Upper lobe of left lung (tissue), 6 donors: ENCODE measurements at regions not wholly inside any gene's neighbourhood (a gene's known extent, or its start where the extent isn't known, plus 50 kb on each side); places are given as distances from the start of the nearest gene placed in this dataset.

Experiments
- ATAC-seq, 2 donors: fragments of 200-7000 bp; cut with Tn5 transposase; one replicate each; pipeline ENCODE4 v1.9.1; 2022; ENCODE audit warnings: mild to moderate bottlenecking in 2 of 2, moderate library complexity in 2 of 2; ENCODE audit not compliant: low FRiP score in 2 of 2
- DNase-seq, 2 donors: peaks; one replicate each; pipeline ENCODE4 v3.0.0-alpha.2; 2019 to 2020
- H3K27ac ChIP-seq, 4 donors: fragments of 200-600 bp; sonication (generic); one replicate each; pipeline ENCODE4 v1.5.1; 2016 to 2019
- H3K27me3 ChIP-seq, 4 donors: fragments of 200-600 bp; sonication (generic); one replicate each; pipeline ENCODE4 v1.5.1; 2017 to 2019
- H3K36me3 ChIP-seq, 4 donors: fragments of 200-600 bp; sonication (generic); one replicate each; pipeline ENCODE4 v1.5.1; 2016 to 2019
- H3K4me1 ChIP-seq, 4 donors: fragments of 200-600 bp; sonication (generic); one replicate each; pipeline ENCODE4 v1.5.1; 2018 to 2019
- H3K4me3 ChIP-seq, 4 donors: fragments of 200-600 bp; sonication (generic); one replicate each; pipeline ENCODE4 v1.5.1; 2017 to 2019; ENCODE audit warnings: mild to moderate bottlenecking in 2 of 4, moderate library complexity in 1 of 4
- H3K9me3 ChIP-seq, 4 donors: fragments of 200-600 bp; sonication (generic); one replicate each; pipeline ENCODE4 v1.5.1; 2018 to 2019
- CTCF ChIP-seq, 6 experiments: fragments of 450-650 bp in 4 of 6; fragments of 200-600 bp in 2 of 6; sonication (generic) in 2 of 6; IDR thresholded peaks; one replicate each; pipeline ENCODE4 v1.5.1; 2016 to 2019; ENCODE audit warnings: antibody characterized with exemption in 6 of 6
- EP300 ChIP-seq, 4 donors: sonication (generic); formaldehyde crosslinking; IDR thresholded peaks; one replicate each; pipeline ENCODE4 v1.5.1; 2017; ENCODE audit warnings: antibody characterized with exemption in 4 of 4, control low read depth in 2 of 4
- POLR2A ChIP-seq, 4 donors: fragments of 450-650 bp; IDR thresholded peaks; one replicate each; pipeline ENCODE4 v1.5.1; 2016 to 2017; ENCODE audit warnings: antibody characterized with exemption in 4 of 4, mild to moderate bottlenecking in 2 of 4
- POLR2AphosphoS5 ChIP-seq, 2 donors: sonication (generic); formaldehyde crosslinking; IDR thresholded peaks; one replicate each; pipeline ENCODE4 v1.5.1; 2017; ENCODE audit warnings: antibody characterized with exemption in 2 of 2
- WGBS, 2 donors: methylation state at CpG; one replicate each; pipeline ENCODE4 v1.1.5; 2017 to 2018; 5-methylcytosine and 5-hydroxymethylcytosine counted together
- donor health status: DM: no; HTN: no; CAD: no; lungs with moderate emphysema.
- donor health status: DM: no; HTN: yes; CAD: no; lungs with severe emphysema.

DNA sequence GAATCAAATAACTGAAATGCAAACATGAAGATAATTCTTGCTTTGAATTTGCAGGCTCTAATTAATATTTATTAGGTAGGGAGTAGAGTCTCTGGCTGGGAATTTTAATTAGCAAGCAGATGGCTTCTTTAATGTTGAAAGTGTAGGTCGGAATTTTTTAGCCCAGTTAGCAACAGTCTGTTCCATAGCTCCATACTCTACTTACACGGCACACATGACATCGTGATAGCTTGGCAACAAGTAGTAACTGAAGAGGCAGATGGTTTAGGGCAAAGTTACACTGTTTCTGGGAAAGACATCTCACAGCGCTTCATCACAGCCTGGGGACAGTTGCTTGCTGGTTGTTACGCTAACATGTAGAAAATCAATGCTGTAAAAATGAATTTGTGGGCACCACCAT lies 710.7 kb downstream of the GALC start:
- no peak for TF ChIP-seq POLR2AphosphoS5 (IDR thresholded peaks at IDR 0.05)
- H3K27ac ChIP-seq = no peak overlapping the region
- H3K9me3 ChIP-seq = no peaks in the 10 kb centered on the region
- no peak overlapping the region for H3K4me3 ChIP-seq
- WGBS, 2 donors = 87 to 93% methylated on average over 5 of the region's 5 CpGs
- no peak for DNase-seq
- ATAC-seq = no peak
- no peaks in the 10 kb centered on the region for H3K27me3 ChIP-seq
- no peaks in the 10 kb centered on the region for H3K36me3 ChIP-seq
- no peaks in the 10 kb centered on the region for H3K4me1 ChIP-seq

GRCh38 chr14:87278415-87278814 lies 714.6 kb downstream of the GALC start:
- Histone ChIP-seq H3K27me3 (no peaks in the 10 kb centered on the region), H3K9me3 (no peaks in the 10 kb centered on the region), H3K4me3 (no peak overlapping the region), H3K36me3 (no peaks in the 10 kb centered on the region), H3K27ac (no peak overlapping the region), H3K4me1 (no peaks in the 10 kb centered on the region)
- 68 to 82% methylated on average over 2 of the region's 2 CpGs for WGBS, 2 donors
- TF ChIP-seq EP300 (IDR thresholded peaks at IDR 0.05) (no peak), POLR2AphosphoS5 (IDR thresholded peaks at IDR 0.05) (no peak), POLR2A (IDR thresholded peaks at IDR 0.05) (no peak), CTCF (IDR thresholded peaks at IDR 0.05) (no peak)
- ATAC-seq (no peak), DNase-seq (no peak)

GRCh38 chr14:87271331-87271730 lies 721.7 kb downstream of the GALC start:
- DNase-seq (no peak), ATAC-seq (no peak)
- Histone ChIP-seq H3K4me3 (no peak overlapping the region), H3K9me3 (no peaks in the 10 kb centered on the region), H3K4me1 (no peaks in the 10 kb centered on the region), H3K27ac (no peak overlapping the region), H3K36me3 (no peaks in the 10 kb centered on the region), H3K27me3 (no peaks in the 10 kb centered on the region)
- no peak for TF ChIP-seq EP300 (IDR thresholded peaks at IDR 0.05)
- TF ChIP-seq POLR2AphosphoS5 (IDR thresholded peaks at IDR 0.05) = no peak
- no peak for TF ChIP-seq POLR2A (IDR thresholded peaks at IDR 0.05)
- no peak for TF ChIP-seq CTCF (IDR thresholded peaks at IDR 0.05)
- 0 to 35% methylated on average over 2 of the region's 2 CpGs for WGBS, 2 donors

DNA sequence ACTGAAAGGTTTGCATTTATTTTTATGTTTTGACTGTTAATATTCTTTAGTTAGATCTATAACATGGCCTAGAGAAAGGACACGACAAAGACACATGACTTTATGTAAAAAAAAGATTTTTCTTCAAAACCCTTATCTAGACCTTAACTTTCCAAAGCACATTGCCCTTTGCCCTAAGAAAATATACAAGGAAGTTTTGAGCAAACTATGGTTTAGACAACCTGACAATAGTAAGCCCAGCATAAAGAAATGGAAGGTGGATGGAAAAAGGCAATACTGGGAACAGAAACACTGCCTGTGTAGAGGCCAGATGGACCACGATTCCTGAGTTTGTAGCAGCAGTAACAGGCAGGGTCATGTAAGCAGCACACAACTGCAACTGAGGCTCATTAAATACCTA lies 724.0 kb downstream of the GALC start:
- Histone ChIP-seq H3K36me3 (no peaks in the 10 kb centered on the region), H3K4me1 (no peaks in the 10 kb centered on the region), H3K4me3 (no peak overlapping the region), H3K27ac (no peak overlapping the region), H3K9me3 (no peaks in the 10 kb centered on the region), H3K27me3 (no peaks in the 10 kb centered on the region)
- ATAC-seq (no peak), DNase-seq (no peak)
- 51 to 58% methylated on average over 2 of the region's 2 CpGs for WGBS, 2 donors
- no peak for TF ChIP-seq CTCF (IDR thresholded peaks at IDR 0.05)
- TF ChIP-seq EP300 (IDR thresholded peaks at IDR 0.05) = no peak
- TF ChIP-seq POLR2A (IDR thresholded peaks at IDR 0.05) = no peak
- no peak for TF ChIP-seq POLR2AphosphoS5 (IDR thresholded peaks at IDR 0.05)

- ATAC-seq (no peak), DNase-seq (no peak)
- Histone ChIP-seq H3K9me3 (no peaks in the 10 kb centered on the region), H3K27me3 (no peaks in the 10 kb centered on the region), H3K4me3 (no peak overlapping the region), H3K4me1 (no peaks in the 10 kb centered on the region), H3K36me3 (no peaks in the 10 kb centered on the region), H3K27ac (no peak overlapping the region)
- TF ChIP-seq POLR2A (IDR thresholded peaks at IDR 0.05) (no peak), POLR2AphosphoS5 (IDR thresholded peaks at IDR 0.05) (no peak), EP300 (IDR thresholded peaks at IDR 0.05) (no peak), CTCF (IDR thresholded peaks at IDR 0.05) (no peak)
- 62 to 68% methylated on average over 3 of the region's 3 CpGs for WGBS, 2 donors
These were observed 728.2 kb downstream of the GALC start for GRCh38 chr14:87264796-87265195.
